Renal cortical epithelial cell (primary cell): ENCODE measurements at regions not wholly inside any gene's neighbourhood (a gene's known extent, or its start where the extent isn't known, plus 50 kb on each side); places are given as distances from the start of the nearest gene placed in this dataset.
"Not testable (repeated sequence)": the region's sequence is repeated elsewhere in the genome, so short reads cannot be mapped to it uniquely, and the experiment has no call there.

Experiments used
- DNase-seq: peaks from one replicate; pipeline ENCODE4 v3.0.0-alpha.2; 2011; ENCODE audit warnings: low read depth

DNA sequence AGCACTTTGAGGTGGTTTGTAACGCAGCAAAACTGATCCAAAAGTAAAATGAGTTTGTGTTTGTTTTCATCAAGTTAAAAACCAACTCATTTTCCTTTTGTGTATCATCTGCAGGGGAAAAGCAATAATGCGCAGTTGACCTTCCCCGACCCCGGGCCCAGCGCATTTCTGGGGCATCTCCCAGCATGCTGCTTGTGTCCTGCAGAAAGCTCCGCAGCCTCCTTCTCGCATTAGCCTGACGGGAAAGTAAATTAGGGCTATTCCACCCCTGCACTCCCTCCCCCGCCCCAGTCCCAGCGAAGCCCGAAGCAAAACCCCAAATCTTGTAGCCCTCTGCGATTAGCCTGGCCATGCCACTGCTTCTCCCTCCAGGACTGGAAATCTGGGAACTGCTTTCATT is 82.0 kb upstream of the PPM1B start:
- DNase-seq: no peak

- peak; percentile 79 for DNase-seq
Measured at GRCh38 chr2:44087036-44087713, 81.5 kb upstream of the PPM1B start.

DNA sequence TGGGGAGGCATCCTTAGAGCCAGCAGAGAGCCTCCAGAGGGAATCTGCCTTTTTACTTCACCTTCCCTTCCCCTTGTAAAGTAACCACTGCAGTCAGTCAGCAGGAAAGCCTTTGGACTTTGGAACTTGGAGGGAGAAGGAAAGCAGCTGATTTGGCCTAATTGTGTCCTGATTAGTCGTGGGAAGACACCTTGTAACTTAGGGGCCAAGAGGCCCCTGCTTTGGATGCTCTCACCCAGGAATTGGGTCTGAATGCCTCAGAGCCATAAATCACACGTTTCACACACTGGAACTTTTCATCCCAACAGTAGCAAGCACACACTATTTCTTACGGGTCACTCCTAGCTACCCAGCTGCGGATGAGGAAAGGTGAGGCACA is 81.0 kb upstream of the PPM1B start:
- peak; percentile 68 for DNase-seq

DNA sequence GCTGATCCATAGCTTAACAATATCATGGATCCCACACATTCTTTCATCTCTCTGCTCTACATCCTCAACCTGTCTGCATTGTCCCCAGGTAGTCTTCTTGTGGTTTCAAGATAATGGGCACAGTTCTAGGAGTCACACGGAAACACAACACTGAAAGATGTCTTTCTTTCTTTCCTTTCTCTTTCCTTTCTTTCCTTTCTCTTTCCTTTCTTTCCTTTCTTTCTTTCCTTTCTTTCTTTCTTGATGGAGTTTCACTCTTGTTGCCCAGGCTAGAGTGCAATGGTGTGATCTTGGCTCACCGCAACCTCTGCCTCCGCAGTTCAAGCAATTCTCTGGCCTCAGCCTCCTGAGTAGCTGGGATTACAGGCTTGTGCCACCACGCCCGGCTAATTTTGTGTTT is 76.2 kb upstream of the PPM1B start:
- not testable (repeated sequence) for DNase-seq

DNA sequence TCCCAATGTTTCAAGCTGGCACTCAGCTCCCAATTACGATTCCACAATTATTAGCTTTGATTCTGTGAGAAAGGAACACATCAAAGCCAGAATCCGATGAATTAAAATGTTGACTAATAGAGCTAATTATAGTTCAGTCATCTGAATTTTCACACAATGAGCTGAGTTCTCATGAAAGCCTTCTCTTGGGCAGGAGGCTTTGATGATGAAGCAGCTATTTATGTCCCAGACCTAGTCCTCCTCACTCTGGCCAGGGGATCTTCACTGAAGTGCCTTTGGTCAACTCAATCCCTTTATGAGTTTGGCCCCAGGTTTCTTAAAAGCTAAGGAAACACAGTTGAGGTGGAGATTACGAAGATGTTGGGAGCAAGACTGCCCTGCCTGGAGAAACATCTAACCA is 74.7 kb upstream of the PPM1B start:
- no peak for DNase-seq

GRCh38 chr2:44097322-44097907 is 71.3 kb upstream of the PPM1B start:
- DNase-seq: peak; percentile 53

DNA sequence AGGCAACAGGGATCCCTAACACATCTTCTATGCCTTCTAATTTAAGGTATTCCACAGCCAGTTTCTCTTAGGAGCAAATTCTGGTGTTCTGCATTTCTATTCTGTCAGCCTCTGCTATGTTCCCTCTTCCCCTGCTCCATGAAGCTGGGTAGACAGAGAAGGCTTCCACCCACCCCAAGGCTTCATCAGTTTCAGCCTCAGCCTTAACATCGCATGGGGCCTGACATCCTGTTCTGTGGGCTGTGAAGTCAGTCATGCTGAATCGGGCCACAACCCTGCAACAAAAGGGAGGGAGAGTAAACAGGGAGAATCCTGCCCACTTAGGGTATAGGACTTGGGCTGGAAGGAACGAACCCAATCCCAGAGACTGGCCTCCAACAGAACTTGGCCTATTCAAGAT is 70.6 kb upstream of the PPM1B start:
- peak; percentile 30 for DNase-seq

- no peak for DNase-seq
Measured at GRCh38 chr2:44098891-44099290, 69.8 kb upstream of the PPM1B start.

DNA sequence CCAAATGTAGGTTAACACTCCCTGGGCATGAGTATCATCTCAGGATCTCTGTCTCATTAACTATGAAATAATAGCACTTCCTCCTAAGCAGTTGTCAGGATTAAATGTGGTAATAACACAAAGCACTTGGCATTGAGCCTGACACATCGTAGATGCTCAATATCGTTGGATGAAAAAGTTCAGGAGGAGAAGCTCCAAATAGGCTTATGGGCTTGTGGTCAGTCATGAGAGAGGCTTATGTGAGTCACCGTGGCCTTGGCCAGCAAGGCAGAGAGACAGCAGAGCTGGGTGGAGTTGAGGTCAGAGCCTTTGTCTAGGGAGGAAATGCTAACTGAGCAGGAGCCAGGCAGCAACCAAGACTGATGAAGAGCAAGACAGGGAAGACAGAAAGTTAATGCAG is 68.3 kb upstream of the PPM1B start:
- peak; percentile 99 for DNase-seq

GRCh38 chr2:44101246-44101645 is 67.4 kb upstream of the PPM1B start:
- no peak for DNase-seq

DNA sequence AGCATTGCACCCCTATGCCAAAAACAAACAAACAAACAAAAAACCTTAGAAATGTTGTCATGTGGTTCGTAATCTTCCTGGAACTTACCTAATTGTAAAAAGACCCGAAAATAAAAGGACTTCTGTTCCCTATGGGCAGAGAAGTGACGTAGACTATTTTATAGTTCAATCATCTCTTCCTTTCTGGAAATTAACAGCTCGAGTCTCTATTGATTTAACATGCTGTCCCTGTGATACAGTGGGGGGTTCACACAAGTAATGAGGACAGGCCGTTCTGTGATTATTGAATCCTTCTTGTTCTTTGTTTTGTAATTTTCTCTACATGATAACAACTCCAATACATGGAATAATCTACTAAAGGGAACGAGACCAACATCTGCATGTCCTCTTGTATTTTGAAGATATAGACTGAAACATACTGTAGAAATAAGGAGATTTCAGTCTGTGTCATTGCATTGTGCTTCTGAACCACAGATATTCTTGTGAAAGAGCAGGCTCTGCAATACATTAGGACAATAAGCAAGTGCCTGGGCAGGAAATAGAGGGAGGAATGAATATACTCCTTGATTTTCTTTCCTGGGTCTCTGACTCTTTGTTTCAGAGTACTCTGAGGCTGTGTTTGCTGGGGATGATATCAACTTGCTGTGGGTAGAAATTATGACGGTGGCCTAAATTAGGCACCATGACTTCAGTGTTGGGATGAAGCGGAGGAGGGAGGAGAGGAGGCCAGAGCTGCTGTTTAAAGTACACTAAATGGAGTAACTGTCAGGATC is 65.7 kb upstream of the PPM1B start:
- no peak for DNase-seq

DNA sequence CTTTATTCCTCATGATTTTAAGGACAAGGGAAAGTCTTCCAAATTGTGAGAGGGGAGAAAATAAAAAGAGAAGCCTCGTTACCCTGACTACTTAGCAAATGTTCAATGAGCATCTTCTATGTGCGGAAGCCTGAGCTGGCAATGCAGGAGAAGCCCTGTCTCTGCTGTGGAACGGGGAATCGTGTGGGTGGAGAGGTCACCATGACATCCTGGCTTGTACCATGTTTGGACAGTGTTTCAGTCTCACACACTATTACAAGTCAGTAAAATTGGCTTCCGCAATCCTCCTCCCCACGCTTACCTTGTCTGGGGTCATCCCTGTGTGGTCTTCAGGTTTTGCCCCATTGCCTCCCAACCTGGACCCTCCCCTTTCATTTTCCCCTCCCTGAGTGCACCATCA is 65.0 kb upstream of the PPM1B start:
- DNase-seq: no peak

- peak; percentile 40 for DNase-seq
Measured at GRCh38 chr2:44104855-44105271, 63.8 kb upstream of the PPM1B start.

DNA sequence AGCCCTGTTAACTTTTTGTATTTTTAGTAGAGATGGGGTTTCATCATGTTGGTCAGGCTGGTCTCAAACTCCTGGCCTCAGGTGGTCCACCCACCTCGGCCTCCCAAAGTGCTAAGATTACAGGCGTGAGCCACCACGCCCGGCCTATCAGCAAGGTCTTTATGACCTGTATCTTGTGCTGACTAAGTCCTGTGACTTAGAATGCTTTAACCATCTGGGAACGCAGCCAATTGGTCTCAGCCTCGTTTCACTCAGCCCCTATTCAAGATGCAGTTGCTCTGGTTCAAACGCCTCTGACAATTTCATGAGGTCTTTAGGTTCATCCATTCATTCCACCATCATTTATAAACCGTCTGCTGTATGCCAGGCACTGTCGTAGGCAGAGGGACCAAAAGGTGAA is 62.2 kb upstream of the PPM1B start:
- DNase-seq: not testable (repeated sequence)

DNA sequence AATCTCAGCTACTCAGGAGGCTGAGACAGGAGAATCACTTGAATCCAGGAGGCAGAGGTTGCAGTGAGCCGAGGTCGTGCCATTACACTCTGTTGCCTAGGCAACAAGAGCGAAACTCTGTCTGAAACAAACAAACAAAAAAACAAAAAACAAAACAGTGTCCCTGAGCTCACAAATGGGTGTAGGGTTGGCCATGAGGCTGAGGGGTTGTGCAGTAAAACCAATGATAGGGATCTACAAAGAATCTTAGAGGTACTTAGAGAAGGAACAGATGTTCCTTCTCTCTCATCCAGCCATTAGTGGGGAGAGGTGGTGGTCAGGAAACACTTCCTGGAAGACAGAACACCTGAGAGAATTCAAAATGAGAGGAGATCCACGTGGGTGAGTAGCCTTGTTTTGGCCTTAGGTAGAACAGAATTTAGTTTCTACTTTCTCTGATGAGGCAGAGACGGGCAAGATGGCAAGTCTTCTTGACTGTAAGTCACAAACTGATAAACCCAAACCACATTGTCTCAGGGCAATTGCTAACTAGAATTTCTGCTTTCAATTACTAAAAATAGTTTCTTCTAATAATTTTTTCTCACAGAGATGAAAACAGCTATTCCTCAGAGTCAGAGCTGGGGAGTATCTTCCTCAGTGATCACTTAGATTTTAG is 61.5 kb upstream of the PPM1B start:
- no peak for DNase-seq

GRCh38 chr2:44107974-44108373 is 60.7 kb upstream of the PPM1B start:
- no peak for DNase-seq

DNA sequence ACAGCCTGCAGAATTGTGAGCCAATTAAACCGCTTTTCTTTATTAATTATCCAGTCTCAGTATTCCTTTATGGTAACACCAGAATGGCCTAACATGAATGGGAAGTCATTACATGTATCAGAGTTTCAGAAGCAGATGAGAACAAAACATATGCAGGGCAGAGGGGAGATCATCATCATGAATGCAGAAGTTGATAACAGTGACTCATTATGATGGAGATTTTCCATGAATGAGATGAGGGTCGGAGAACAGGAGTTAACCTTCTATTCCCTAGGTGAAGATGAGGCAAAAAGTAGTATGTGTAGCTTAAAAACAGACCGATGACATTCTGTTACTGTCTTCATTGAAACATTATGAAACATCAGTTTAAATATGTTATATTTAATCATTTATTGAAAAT is 59.5 kb upstream of the PPM1B start:
- DNase-seq: no peak

GRCh38 chr2:44110444-44110843 is 58.2 kb upstream of the PPM1B start:
- no peak for DNase-seq

DNA sequence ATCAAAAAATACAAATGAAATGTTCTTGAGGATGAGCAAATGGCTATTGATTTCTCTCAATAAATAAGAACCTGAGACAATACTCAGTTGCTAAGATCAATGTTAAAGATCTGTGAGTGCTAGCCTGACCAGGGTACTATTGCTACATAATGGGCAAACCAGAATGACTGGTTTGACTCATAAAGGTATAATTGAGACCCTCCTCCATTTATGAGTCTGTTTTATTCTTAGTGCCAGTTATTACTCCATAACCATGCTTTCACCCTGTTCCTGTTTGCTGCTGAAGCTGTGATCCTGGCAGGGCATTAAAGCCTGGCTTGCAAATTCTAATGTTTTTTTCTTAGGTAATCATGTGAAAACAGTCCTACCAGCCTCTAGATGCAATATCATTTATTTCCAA is 56.6 kb upstream of the PPM1B start:
- no peak for DNase-seq

DNA sequence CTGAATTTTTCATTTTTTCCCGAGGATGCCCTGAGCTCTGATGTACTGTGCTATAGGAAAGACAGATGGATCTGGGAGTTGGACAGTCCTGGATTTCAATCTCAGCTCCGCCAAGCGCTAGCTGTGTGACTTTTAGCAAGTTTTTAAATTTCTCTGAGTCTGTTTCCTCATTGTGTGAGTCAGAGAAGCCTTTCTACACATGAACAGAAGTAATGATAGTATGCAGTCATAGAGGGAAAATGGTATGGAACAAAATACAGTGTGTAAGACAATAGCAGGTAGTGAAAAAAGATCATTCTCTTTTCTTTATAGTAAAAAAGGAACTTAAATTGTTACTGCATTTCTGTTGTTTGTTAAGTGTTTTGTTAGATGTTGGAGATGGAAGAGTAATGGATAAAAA is 52.4 kb upstream of the PPM1B start:
- no peak for DNase-seq

- no peak for DNase-seq
Measured at GRCh38 chr2:44118257-44118656, 50.4 kb upstream of the PPM1B start.
